ENCODE measurements at regions not wholly inside any gene's neighbourhood (a gene's known extent, or its start where the extent isn't known, plus 50 kb on each side); places are given as distances from the start of the nearest gene placed in this dataset.

DNA sequence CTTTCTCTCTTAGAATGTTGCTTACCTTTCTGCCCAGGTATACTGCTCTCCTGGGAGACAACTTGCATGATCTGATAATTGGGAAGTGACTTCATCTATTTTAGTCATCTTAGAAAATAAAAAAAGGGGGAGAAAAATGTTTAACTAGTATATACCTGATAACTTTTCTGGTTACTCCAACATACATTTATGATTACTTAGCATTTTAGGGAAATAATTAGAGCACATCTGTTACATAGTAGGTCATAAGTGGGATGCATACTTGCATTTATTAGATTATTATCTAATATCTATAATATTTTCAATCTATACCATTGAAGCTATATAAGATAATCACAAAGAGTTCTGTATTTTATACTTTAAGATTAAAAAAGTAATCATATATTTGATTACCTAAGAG lies 193.9 kb upstream of the EYS start:
- TF ChIP-seq, protein P1, sequence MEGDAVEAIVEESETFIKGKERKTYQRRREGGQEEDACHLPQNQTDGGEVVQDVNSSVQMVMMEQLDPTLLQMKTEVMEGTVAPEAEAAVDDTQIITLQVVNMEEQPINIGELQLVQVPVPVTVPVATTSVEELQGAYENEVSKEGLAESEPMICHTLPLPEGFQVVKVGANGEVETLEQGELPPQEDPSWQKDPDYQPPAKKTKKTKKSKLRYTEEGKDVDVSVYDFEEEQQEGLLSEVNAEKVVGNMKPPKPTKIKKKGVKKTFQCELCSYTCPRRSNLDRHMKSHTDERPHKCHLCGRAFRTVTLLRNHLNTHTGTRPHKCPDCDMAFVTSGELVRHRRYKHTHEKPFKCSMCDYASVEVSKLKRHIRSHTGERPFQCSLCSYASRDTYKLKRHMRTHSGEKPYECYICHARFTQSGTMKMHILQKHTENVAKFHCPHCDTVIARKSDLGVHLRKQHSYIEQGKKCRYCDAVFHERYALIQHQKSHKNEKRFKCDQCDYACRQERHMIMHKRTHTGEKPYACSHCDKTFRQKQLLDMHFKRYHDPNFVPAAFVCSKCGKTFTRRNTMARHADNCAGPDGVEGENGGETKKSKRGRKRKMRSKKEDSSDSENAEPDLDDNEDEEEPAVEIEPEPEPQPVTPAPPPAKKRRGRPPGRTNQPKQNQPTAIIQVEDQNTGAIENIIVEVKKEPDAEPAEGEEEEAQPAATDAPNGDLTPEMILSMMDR (IDR thresholded peaks at IDR 0.05), result no peak
- TF ChIP-seq POLR2A (IDR thresholded peaks at IDR 0.05), result no peak
